ENCODE measurements at regions not wholly inside any gene's neighbourhood (a gene's known extent, or its start where the extent isn't known, plus 50 kb on each side); places are given as distances from the start of the nearest gene placed in this dataset.
A peak's percentile ranks its signal among the peaks of the same experiment; 100 is the strongest.
"Not testable (repeated sequence)": the region's sequence is repeated elsewhere in the genome, so short reads cannot be mapped to it uniquely, and the experiment has no call there.

DNA sequence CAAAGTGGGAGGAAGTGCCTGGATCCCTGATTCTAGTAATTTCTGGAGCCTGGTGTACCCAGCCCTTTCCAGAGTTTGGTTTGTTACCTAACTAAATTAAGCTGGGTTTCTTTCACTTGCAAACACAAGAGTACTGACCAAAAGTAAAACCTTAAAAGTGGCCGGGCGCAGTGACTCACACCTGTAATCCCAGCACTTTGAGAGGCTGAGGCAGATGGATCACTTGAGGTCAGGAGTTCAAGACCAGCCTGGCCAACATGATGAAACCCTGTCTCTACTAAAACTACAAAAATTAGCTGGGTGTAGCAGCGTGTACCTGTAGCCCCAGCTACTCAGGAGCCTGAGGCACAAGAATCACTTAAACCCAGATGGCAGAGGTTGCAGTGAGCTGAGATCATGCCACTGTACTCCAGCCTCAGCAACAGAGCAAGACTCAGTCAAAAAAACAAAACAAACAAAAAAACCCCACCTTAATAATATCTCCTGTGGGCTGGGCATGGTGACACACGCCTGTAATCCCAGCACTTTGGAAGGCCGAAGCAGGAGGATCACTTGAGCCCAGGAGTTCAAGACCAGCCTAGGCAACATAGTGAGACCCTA lies 78.0 kb upstream of the BLID start:
- intact Hi-C loops (cut with DNase I); ATAC-seq; DNase-seq; H3K4me3 ChIP-seq (ENCODE audit: low read length); H3K4me1 ChIP-seq (ENCODE audit: control insufficient read depth, insufficient read depth, low read length); H3K27me3 ChIP-seq (ENCODE audit: control insufficient read depth, insufficient read depth); H3K9me3 ChIP-seq (ENCODE audit: control insufficient read depth, low read length): not testable (repeated sequence)
- peak overlapping the region; percentile 66 for H3K27ac ChIP-seq (ENCODE audit: low read length)
- WGBS, result 95% methylated on average over 5 of the region's 5 CpGs

- 76% methylated on average over 1 of the region's 1 CpG for WGBS
- ATAC-seq, result no peak
- intact Hi-C loops (cut with DNase I), result no loop called here
- peak overlapping the region; percentile 66 for H3K27ac ChIP-seq (ENCODE audit: low read length)
- no peak for DNase-seq
- no peaks in the 10 kb centered on the region for H3K27me3 ChIP-seq (ENCODE audit: control insufficient read depth, insufficient read depth)
- H3K9me3 ChIP-seq (ENCODE audit: control insufficient read depth, low read length), result no peaks in the 10 kb centered on the region
- no peak overlapping the region for H3K4me3 ChIP-seq (ENCODE audit: low read length)
- H3K4me1 ChIP-seq (ENCODE audit: control insufficient read depth, insufficient read depth, low read length), result peaks cover 7% of the 10 kb centered on the region
These were observed 77.4 kb upstream of the BLID start for GRCh38 chr11:122193457-122193856.

DNA sequence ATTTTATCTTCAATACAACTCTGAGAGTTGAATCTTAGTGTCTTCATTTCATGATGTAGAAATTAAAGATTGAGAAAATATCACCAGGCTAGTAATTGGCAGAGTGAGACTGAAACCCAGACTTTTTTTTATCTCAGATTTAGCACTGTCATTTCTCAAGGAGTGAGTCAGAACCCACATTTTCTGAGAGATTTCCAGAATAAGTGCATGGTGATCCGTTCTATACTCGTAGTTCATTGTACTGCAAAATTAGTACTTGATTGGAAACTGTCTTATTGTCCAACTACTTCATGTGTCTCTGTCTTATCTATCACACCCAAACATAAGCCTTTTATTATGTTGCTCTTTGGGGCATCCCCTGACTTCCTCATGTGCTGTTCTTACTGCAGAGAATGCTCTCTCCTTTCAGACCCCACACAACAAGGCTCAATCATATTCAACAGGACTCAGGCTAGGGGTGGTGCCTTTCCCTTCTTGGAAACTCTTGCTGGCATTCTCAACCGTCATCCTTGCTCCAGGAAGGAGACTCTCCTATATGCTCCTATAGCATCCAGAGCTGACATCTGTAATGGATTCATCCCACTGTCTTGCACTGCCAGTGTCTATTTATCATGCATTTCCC lies 76.7 kb upstream of the BLID start:
- 48% methylated on average over 3 of the region's 3 CpGs for WGBS
- Histone ChIP-seq H3K27ac (ENCODE audit: low read length) (peak overlapping the region; percentile 80), H3K4me1 (ENCODE audit: control insufficient read depth, insufficient read depth, low read length) (peaks cover 7% of the 10 kb centered on the region), H3K4me3 (ENCODE audit: low read length) (no peak overlapping the region), H3K9me3 (ENCODE audit: control insufficient read depth, low read length) (no peaks in the 10 kb centered on the region), H3K27me3 (ENCODE audit: control insufficient read depth, insufficient read depth) (no peaks in the 10 kb centered on the region)
- no peak for ATAC-seq
- no peak for DNase-seq
- intact Hi-C loops (cut with DNase I), result no loop called here

DNA sequence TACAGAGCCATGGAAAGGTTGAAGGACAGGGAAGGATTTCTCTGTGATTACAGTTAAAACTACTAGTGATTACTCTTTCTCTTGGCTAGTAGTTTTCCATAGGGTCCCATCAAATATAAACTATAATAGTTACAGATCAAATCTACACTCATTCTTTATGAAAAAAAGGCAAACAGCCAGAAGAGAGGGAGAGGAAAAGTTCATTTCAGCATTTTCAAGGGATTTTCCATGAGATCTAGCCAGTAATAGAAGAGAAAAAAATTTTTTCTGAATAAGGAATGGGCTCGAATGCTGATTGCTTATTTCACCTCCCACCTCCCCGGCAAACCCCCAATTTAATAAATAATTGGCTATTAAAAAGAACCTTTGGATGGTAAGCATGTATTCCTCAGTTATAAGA lies 74.8 kb upstream of the BLID start:
- peaks cover 4% of the 10 kb centered on the region for H3K4me1 ChIP-seq (ENCODE audit: control insufficient read depth, insufficient read depth, low read length)
- DNase-seq, result no peak
- no peaks in the 10 kb centered on the region for H3K9me3 ChIP-seq (ENCODE audit: control insufficient read depth, low read length)
- H3K4me3 ChIP-seq (ENCODE audit: low read length), result no peak overlapping the region
- 75% methylated on average over 2 of the region's 2 CpGs for WGBS
- H3K27me3 ChIP-seq (ENCODE audit: control insufficient read depth, insufficient read depth), result no peaks in the 10 kb centered on the region
- ATAC-seq, result no peak
- intact Hi-C loops (cut with DNase I), result no loop called here
- no peak overlapping the region for H3K27ac ChIP-seq (ENCODE audit: low read length)

DNA sequence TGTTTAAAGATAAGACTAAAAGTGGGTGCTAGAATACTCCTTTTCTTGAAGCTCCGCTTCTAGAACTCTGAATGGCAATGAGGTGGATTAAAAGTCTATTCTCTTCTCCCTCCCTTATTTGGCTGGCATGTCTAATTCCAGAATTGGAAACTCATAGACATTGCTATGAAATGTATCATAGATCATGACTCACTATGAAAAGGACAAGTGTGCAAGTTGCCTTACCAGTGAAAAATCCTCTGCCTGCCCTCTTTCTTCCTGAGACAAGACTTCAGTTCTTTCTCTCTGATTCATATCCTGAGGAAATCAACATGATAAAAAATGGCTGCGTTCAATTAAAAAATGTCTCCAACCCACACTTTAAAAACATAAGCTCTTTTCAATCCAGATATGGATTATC lies 73.2 kb upstream of the BLID start:
- Histone ChIP-seq H3K27ac (ENCODE audit: low read length) (no peak overlapping the region), H3K27me3 (ENCODE audit: control insufficient read depth, insufficient read depth) (no peaks in the 10 kb centered on the region), H3K9me3 (ENCODE audit: control insufficient read depth, low read length) (no peaks in the 10 kb centered on the region), H3K4me3 (ENCODE audit: low read length) (no peak overlapping the region), H3K4me1 (ENCODE audit: control insufficient read depth, insufficient read depth, low read length) (peaks cover 4% of the 10 kb centered on the region)
- intact Hi-C loops (cut with DNase I), result no loop called here
- 47% methylated on average over 2 of the region's 2 CpGs for WGBS
- ATAC-seq (peak; percentile 69 to 86), DNase-seq (no peak)

- no peaks in the 10 kb centered on the region for H3K4me1 ChIP-seq (ENCODE audit: control insufficient read depth, insufficient read depth, low read length)
- no peaks in the 10 kb centered on the region for H3K27me3 ChIP-seq (ENCODE audit: control insufficient read depth, insufficient read depth)
- WGBS, result 94% methylated on average over 9 of the region's 9 CpGs
- H3K4me3 ChIP-seq (ENCODE audit: low read length), result no peak overlapping the region
- no peaks in the 10 kb centered on the region for H3K9me3 ChIP-seq (ENCODE audit: control insufficient read depth, low read length)
- DNase-seq, result no peak
- no peak overlapping the region for H3K27ac ChIP-seq (ENCODE audit: low read length)
- no peak for ATAC-seq
- intact Hi-C loops (cut with DNase I), result no loop called here
These were observed 71.6 kb upstream of the BLID start for GRCh38 chr11:122187373-122188165.

- no peak for DNase-seq
- Histone ChIP-seq H3K4me3 (ENCODE audit: low read length) (no peak overlapping the region), H3K27me3 (ENCODE audit: control insufficient read depth, insufficient read depth) (no peaks in the 10 kb centered on the region), H3K9me3 (ENCODE audit: control insufficient read depth, low read length) (no peaks in the 10 kb centered on the region), H3K4me1 (ENCODE audit: control insufficient read depth, insufficient read depth, low read length) (no peaks in the 10 kb centered on the region), H3K27ac (ENCODE audit: low read length) (no peak overlapping the region)
- WGBS, result 74% methylated on average over 3 of the region's 3 CpGs
- intact Hi-C loops (cut with DNase I), result no loop called here
- peak; percentile 71 to 72 for ATAC-seq
These were observed 70.5 kb upstream of the BLID start for GRCh38 chr11:122186439-122187080.

DNA sequence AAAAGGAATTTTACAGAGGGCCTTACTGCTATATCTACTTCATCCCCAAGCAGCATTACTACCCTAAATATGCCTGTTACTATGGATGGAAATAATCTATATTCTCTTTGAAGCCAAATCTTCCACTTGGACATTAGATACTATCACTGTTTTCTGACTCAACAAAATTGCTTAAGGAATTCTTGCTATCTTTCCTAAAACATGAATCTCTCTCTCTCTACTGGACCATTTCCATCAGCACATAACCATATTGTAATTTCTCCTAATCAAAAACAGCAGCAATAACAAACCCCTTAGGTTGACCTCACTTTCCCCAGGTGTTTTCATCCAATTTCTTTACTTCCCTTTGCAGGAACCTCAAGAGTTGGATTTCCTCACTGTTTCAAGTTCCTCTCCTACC lies 67.9 kb upstream of the BLID start:
- no peak for DNase-seq
- no peaks in the 10 kb centered on the region for H3K9me3 ChIP-seq (ENCODE audit: control insufficient read depth, low read length)
- H3K4me1 ChIP-seq (ENCODE audit: control insufficient read depth, insufficient read depth, low read length), result peaks cover 2% of the 10 kb centered on the region
- no peaks in the 10 kb centered on the region for H3K27me3 ChIP-seq (ENCODE audit: control insufficient read depth, insufficient read depth)
- H3K4me3 ChIP-seq (ENCODE audit: low read length), result no peak overlapping the region
- intact Hi-C loops (cut with DNase I), result no loop called here
- ATAC-seq, result no peak
- H3K27ac ChIP-seq (ENCODE audit: low read length), result no peak overlapping the region

- ATAC-seq, result no peak
- Histone ChIP-seq H3K9me3 (ENCODE audit: control insufficient read depth, low read length) (no peaks in the 10 kb centered on the region), H3K27ac (ENCODE audit: low read length) (no peak overlapping the region), H3K4me3 (ENCODE audit: low read length) (no peak overlapping the region), H3K4me1 (ENCODE audit: control insufficient read depth, insufficient read depth, low read length) (peaks cover 2% of the 10 kb centered on the region), H3K27me3 (ENCODE audit: control insufficient read depth, insufficient read depth) (no peaks in the 10 kb centered on the region)
- DNase-seq, result no peak
- intact Hi-C loops (cut with DNase I), result no loop called here
- 96% methylated on average over 1 of the region's 1 CpG for WGBS
These were observed 65.9 kb upstream of the BLID start for GRCh38 chr11:122181893-122182292.

DNA sequence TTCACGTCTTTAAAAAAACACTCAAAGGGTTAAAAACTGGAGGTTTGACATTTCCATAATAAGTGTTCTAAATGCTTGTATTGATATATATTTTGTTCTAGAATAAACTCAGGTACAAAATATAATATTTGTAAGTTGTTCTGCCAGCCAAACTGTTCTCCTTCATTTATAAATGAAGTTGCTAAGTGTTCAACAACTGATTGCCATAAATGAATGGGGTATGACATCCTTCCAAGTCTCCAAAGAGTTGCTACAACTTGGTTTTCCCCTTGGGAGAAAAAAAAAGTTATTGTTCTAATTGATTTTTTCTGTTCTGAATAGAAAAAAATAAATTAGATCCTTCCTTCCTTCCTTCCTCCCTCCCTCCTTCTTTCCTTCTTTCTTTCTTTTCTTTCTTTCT lies 65.4 kb upstream of the BLID start:
- Histone ChIP-seq H3K9me3 (ENCODE audit: control insufficient read depth, low read length) (no peaks in the 10 kb centered on the region), H3K4me1 (ENCODE audit: control insufficient read depth, insufficient read depth, low read length) (peaks cover 2% of the 10 kb centered on the region), H3K27me3 (ENCODE audit: control insufficient read depth, insufficient read depth) (no peaks in the 10 kb centered on the region), H3K4me3 (ENCODE audit: low read length) (no peak overlapping the region), H3K27ac (ENCODE audit: low read length) (no peak overlapping the region)
- intact Hi-C loops (cut with DNase I), result no loop called here
- no peak for DNase-seq
- 65% methylated on average over 1 of the region's 1 CpG for WGBS
- no peak for ATAC-seq

Data from right cardiac atrium (tissue), 5 donors.